ENCODE measurements at regions not wholly inside any gene's neighbourhood (a gene's known extent, or its start where the extent isn't known, plus 50 kb on each side); places are given as distances from the start of the nearest gene placed in this dataset.

- ChIA-PET POLR2A (no interaction called here), CTCF (ENCODE audit: unreplicated experiment) (no interaction called here)
- intact Hi-C loops (cut with micrococcal nuclease; ENCODE audit: unreplicated experiment): no loop called here
- no peak overlapping the region for H3K4me3 ChIP-seq (ENCODE audit: low read depth, low read length, poor library complexity, severe bottlenecking)
- no peak overlapping the region for H3K27ac ChIP-seq (ENCODE audit: low read depth, low read length, poor library complexity, severe bottlenecking)
- TF ChIP-seq EZH2phosphoT487 (IDR thresholded peaks at IDR 0.05; ENCODE audit: borderline replicate concordance, low read depth, low read length) (no peak), CTCF (conservative IDR thresholded peaks at IDR 0.05; ENCODE audit: low read length) (no peak)
- no peaks in the 10 kb centered on the region for H3K9me3 ChIP-seq (ENCODE audit: low read length)
- DNase-seq (ENCODE audit: low spot score): peak; percentile 1
- no peaks in the 10 kb centered on the region for H3K36me3 ChIP-seq (ENCODE audit: insufficient read depth, low read length)
- no peaks in the 10 kb centered on the region for H3K4me1 ChIP-seq (ENCODE audit: insufficient read depth, low read length, poor library complexity, severe bottlenecking)
- no peaks in the 10 kb centered on the region for H3K79me2 ChIP-seq (ENCODE audit: insufficient read depth, low read depth, low read length)
- H2AFZ ChIP-seq (ENCODE audit: low read length): no peak overlapping the region
- H4K20me1 ChIP-seq (ENCODE audit: insufficient read depth, low read length): no peaks in the 10 kb centered on the region
- no TSS peak for BruUV-seq (replicated peaks)
- no peak overlapping the region for H3K4me2 ChIP-seq (ENCODE audit: low read length)
- H3K9me2 ChIP-seq (ENCODE audit: insufficient read depth, low read length): no peaks in the 10 kb centered on the region
Measured at GRCh38 chr9:92173318-92173717, 58.1 kb upstream of the SPTLC1 start.

- Histone ChIP-seq H3K9me2 (ENCODE audit: insufficient read depth, low read length) (no peaks in the 10 kb centered on the region), H4K20me1 (ENCODE audit: insufficient read depth, low read length) (no peaks in the 10 kb centered on the region), H3K27ac (ENCODE audit: low read depth, low read length, poor library complexity, severe bottlenecking) (no peak overlapping the region), H3K79me2 (ENCODE audit: insufficient read depth, low read depth, low read length) (no peaks in the 10 kb centered on the region), H3K4me2 (ENCODE audit: low read length) (no peak overlapping the region), H3K4me3 (ENCODE audit: low read depth, low read length, poor library complexity, severe bottlenecking) (no peak overlapping the region), H3K4me1 (ENCODE audit: insufficient read depth, low read length, poor library complexity, severe bottlenecking) (no peaks in the 10 kb centered on the region), H3K9me3 (ENCODE audit: low read length) (no peaks in the 10 kb centered on the region), H3K36me3 (ENCODE audit: insufficient read depth, low read length) (no peaks in the 10 kb centered on the region), H2AFZ (ENCODE audit: low read length) (no peak overlapping the region)
- no TSS peak for BruUV-seq (replicated peaks)
- POLR2A ChIA-PET: no interaction called here
- intact Hi-C loops (cut with micrococcal nuclease; ENCODE audit: unreplicated experiment): no loop called here
- no peak for DNase-seq (ENCODE audit: low spot score)
- CTCF ChIA-PET (ENCODE audit: unreplicated experiment): no interaction called here
- TF ChIP-seq CTCF (conservative IDR thresholded peaks at IDR 0.05; ENCODE audit: low read length) (no peak), EZH2phosphoT487 (IDR thresholded peaks at IDR 0.05; ENCODE audit: borderline replicate concordance, low read depth, low read length) (no peak)
Measured at GRCh38 chr9:92171822-92172221, 56.6 kb upstream of the SPTLC1 start.

GRCh38 chr9:92171281-92171680, 56.1 kb upstream of the SPTLC1 start:
- intact Hi-C loops (cut with micrococcal nuclease; ENCODE audit: unreplicated experiment): no loop called here
- POLR2A ChIA-PET: no interaction called here
- no TSS peak for BruUV-seq (replicated peaks)

More at GRCh38 chr9:92171281-92171680, 56.1 kb upstream of the SPTLC1 start:
- H3K4me2 ChIP-seq (ENCODE audit: low read length): no peak overlapping the region
- no peaks in the 10 kb centered on the region for H4K20me1 ChIP-seq (ENCODE audit: insufficient read depth, low read length)
- H2AFZ ChIP-seq (ENCODE audit: low read length): no peak overlapping the region
- DNase-seq (ENCODE audit: low spot score): no peak
- no peaks in the 10 kb centered on the region for H3K9me3 ChIP-seq (ENCODE audit: low read length)
- H3K4me3 ChIP-seq (ENCODE audit: low read depth, low read length, poor library complexity, severe bottlenecking): no peak overlapping the region
- CTCF ChIA-PET (ENCODE audit: unreplicated experiment): no interaction called here
- H3K27ac ChIP-seq (ENCODE audit: low read depth, low read length, poor library complexity, severe bottlenecking): no peak overlapping the region
- H3K36me3 ChIP-seq (ENCODE audit: insufficient read depth, low read length): no peaks in the 10 kb centered on the region
- H3K79me2 ChIP-seq (ENCODE audit: insufficient read depth, low read depth, low read length): no peaks in the 10 kb centered on the region
- TF ChIP-seq CTCF (conservative IDR thresholded peaks at IDR 0.05; ENCODE audit: low read length): no peak
- TF ChIP-seq EZH2phosphoT487 (IDR thresholded peaks at IDR 0.05; ENCODE audit: borderline replicate concordance, low read depth, low read length): no peak
- no peaks in the 10 kb centered on the region for H3K4me1 ChIP-seq (ENCODE audit: insufficient read depth, low read length, poor library complexity, severe bottlenecking)
- no peaks in the 10 kb centered on the region for H3K9me2 ChIP-seq (ENCODE audit: insufficient read depth, low read length)

Measured in OCI-LY7 (cell line).